Spinal cord (tissue), 9 donors: ENCODE measurements at regions not wholly inside any gene's neighbourhood (a gene's known extent, or its start where the extent isn't known, plus 50 kb on each side); places are given as distances from the start of the nearest gene placed in this dataset.
"Not testable (repeated sequence)": the region's sequence is repeated elsewhere in the genome, so short reads cannot be mapped to it uniquely, and the experiment has no call there.

Experiments
- DNase-seq, 6 donors: peaks; one replicate each; pipeline versions ENCODE4 v3.0.0 to v3.0.0-alpha.2; 2013 to 2015; ENCODE audit warnings: low spot score in 6 of 6, low read depth in 4 of 6
- H3K27ac ChIP-seq: one replicate; pipeline ENCODE4 v1.5.1; 2013; ENCODE audit warnings: low read depth, low read length, control low read depth
- H3K27me3 ChIP-seq: one replicate; pipeline ENCODE4 v1.6.1; 2013; ENCODE audit warnings: low read length; ENCODE audit not compliant: control insufficient read depth, insufficient read depth
- H3K36me3 ChIP-seq: one replicate; pipeline ENCODE4 v1.6.1; 2013; ENCODE audit warnings: low read length; ENCODE audit not compliant: control insufficient read depth, insufficient read depth
- H3K4me1 ChIP-seq: one replicate; pipeline ENCODE4 v1.6.1; 2013; ENCODE audit warnings: low read length; ENCODE audit not compliant: control insufficient read depth, insufficient read depth
- H3K4me3 ChIP-seq: one replicate; pipeline ENCODE4 v1.5.1; 2013; ENCODE audit warnings: low read depth, low read length, control low read depth
- H3K9me3 ChIP-seq: one replicate; pipeline ENCODE4 v1.6.1; 2013; ENCODE audit warnings: low read length; ENCODE audit not compliant: control insufficient read depth, insufficient read depth
- WGBS: methylation state at CpG from one replicate; pipeline ENCODE4 v1.1.5; 2013; ENCODE audit warnings: missing lambda C conversion rate; ENCODE audit not compliant: insufficient coverage; 5-methylcytosine and 5-hydroxymethylcytosine counted together
- donor health status: healthy.

DNA sequence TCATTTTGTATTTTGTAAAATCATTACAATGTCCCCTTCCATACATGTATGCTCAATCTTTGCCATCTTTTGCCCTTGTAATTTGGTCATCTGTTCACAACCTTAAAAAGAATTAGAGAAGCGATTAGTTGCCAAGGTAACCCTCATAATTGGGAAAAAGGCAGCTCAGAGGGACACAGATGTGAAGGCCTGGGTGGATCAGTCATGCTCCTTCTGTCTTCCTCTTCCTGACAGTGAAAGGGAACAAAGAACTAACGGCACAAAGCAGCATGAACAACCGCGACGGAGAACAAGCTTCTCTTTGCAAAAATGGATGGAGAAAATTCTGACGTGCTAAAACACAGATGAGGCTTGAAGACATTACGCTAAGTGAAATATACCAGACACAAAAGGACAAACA lies 78.7 kb upstream of the COG2 start:
- no peak overlapping the region for H3K27ac ChIP-seq
- H3K4me3 ChIP-seq: no peak overlapping the region
- no peaks in the 10 kb centered on the region for H3K36me3 ChIP-seq
- no peaks in the 10 kb centered on the region for H3K27me3 ChIP-seq
- H3K9me3 ChIP-seq: no peaks in the 10 kb centered on the region
- DNase-seq: peak in 2 of 6 donors; percentile 38 to 91
- H3K4me1 ChIP-seq: peaks cover 4% of the 10 kb centered on the region
- WGBS: 17% methylated on average over 1 of the region's 7 CpGs

- no peaks in the 10 kb centered on the region for H3K4me1 ChIP-seq
- H3K27ac ChIP-seq: no peak overlapping the region
- H3K27me3 ChIP-seq: no peaks in the 10 kb centered on the region
- H3K4me3 ChIP-seq: no peak overlapping the region
- H3K9me3 ChIP-seq: no peaks in the 10 kb centered on the region
- DNase-seq: peak in 1 of 6 donors; percentile 29
- H3K36me3 ChIP-seq: no peaks in the 10 kb centered on the region
- 69% methylated on average over 3 of the region's 4 CpGs for WGBS
These were observed 80.7 kb upstream of the COG2 start for GRCh38 chr1:230561570-230561969.

GRCh38 chr1:230558324-230558723 lies 84.0 kb upstream of the COG2 start:
- H3K36me3 ChIP-seq: no peaks in the 10 kb centered on the region
- H3K4me1 ChIP-seq: no peaks in the 10 kb centered on the region
- H3K4me3 ChIP-seq: no peak overlapping the region
- H3K27ac ChIP-seq: no peak overlapping the region
- WGBS: 88% methylated on average over 5 of the region's 5 CpGs
- DNase-seq: no peak
- H3K27me3 ChIP-seq: no peaks in the 10 kb centered on the region
- no peaks in the 10 kb centered on the region for H3K9me3 ChIP-seq

DNA sequence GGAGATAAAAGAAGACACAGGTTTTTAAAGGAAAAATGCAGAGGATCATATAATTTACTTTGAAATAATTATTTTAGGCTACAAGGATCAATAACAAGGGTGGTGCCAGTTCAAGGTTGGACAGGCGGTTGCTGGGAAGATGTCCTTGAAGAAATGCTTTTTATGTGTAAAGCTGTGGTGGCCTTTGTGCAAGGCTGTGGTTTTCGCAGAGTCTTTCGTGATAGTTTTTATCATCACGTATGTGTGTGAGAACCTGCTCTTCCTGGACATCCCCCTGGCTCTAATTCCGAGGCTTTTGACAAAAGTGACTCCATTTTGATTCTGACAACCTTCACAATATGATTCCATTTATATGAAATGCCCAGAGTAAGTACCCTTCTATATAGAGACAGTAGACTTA lies 85.8 kb upstream of the COG2 start:
- no peak for DNase-seq
- 100% methylated on average over 2 of the region's 5 CpGs for WGBS
- no peak overlapping the region for H3K4me3 ChIP-seq
- no peak overlapping the region for H3K27ac ChIP-seq
- no peaks in the 10 kb centered on the region for H3K27me3 ChIP-seq
- no peaks in the 10 kb centered on the region for H3K36me3 ChIP-seq
- no peaks in the 10 kb centered on the region for H3K4me1 ChIP-seq
- H3K9me3 ChIP-seq: no peaks in the 10 kb centered on the region

- no peak overlapping the region for H3K27ac ChIP-seq
- no peaks in the 10 kb centered on the region for H3K4me1 ChIP-seq
- no peaks in the 10 kb centered on the region for H3K36me3 ChIP-seq
- no peak for DNase-seq
- no peak overlapping the region for H3K4me3 ChIP-seq
- WGBS: no CpG with 5 or more reads among the region's 1 CpG
- H3K9me3 ChIP-seq: no peaks in the 10 kb centered on the region
- H3K27me3 ChIP-seq: no peaks in the 10 kb centered on the region
These were observed 86.5 kb upstream of the COG2 start for GRCh38 chr1:230555814-230556213.

DNA sequence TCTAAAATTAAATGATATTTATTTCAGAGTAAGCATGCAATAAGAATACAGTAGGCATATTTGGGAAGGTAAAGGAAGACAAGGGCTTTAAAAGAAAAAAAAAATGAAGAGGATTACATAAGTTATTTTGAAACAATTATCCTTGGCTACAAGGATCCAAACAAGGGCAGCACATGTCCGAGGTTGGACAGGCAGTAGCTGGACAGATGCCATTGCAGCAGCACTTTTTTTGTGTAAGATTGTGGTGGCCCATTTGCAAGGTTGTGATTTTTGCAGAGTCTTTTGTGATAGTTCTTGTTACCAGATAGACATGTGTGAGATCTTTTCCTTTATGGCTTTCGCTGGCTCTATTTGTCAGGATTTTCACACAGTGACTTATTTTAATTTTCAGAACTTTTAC lies 89.4 kb upstream of the COG2 start:
- 40% methylated on average over 1 of the region's 2 CpGs for WGBS

GRCh38 chr1:230550945-230551344 lies 91.3 kb upstream of the COG2 start:
- no CpG with 5 or more reads among the region's 3 CpGs for WGBS
- H3K4me3 ChIP-seq, DNase-seq, H3K4me1 ChIP-seq, H3K9me3 ChIP-seq, H3K27ac ChIP-seq, H3K36me3 ChIP-seq, H3K27me3 ChIP-seq: not testable (repeated sequence)

More for the DNA sequence above, 89.4 kb upstream of the COG2 start:
- no peak for DNase-seq
- no peaks in the 10 kb centered on the region for H3K9me3 ChIP-seq
- no peaks in the 10 kb centered on the region for H3K36me3 ChIP-seq
- peaks cover 9% of the 10 kb centered on the region for H3K4me1 ChIP-seq
- no peak overlapping the region for H3K4me3 ChIP-seq
- no peaks in the 10 kb centered on the region for H3K27me3 ChIP-seq
- no peak overlapping the region for H3K27ac ChIP-seq

- WGBS: no CpG with 5 or more reads among the region's 1 CpG
- Histone ChIP-seq H3K36me3 (no peaks in the 10 kb centered on the region), H3K27ac (no peak overlapping the region), H3K4me1 (peaks cover 9% of the 10 kb centered on the region), H3K27me3 (no peaks in the 10 kb centered on the region), H3K4me3 (no peak overlapping the region), H3K9me3 (no peaks in the 10 kb centered on the region)
- DNase-seq: no peak
These were observed 91.9 kb upstream of the COG2 start for GRCh38 chr1:230550428-230550827.

DNA sequence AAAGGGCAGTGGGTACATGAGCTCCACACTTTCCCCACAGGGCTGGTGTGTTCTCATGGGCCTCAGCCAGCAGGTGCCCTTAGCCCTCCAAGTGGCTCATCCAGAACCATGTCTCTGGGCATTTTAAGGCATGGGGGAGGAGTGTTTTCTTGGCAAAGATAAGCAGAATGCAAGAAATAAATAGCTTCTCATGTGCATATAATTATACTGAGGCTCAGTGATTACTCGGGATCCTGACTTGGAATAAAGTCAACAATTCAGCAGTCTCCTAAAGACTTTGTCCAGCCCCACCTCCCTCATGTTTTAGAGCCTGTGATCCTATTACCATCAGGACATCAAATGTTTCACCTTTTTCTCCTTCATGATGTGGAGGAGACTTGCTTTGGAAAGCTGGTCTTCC lies 92.7 kb upstream of the COG2 start:
- H3K4me3 ChIP-seq: no peak overlapping the region
- no peak overlapping the region for H3K27ac ChIP-seq
- DNase-seq: peak in 1 of 6 donors; percentile 20
- no peaks in the 10 kb centered on the region for H3K27me3 ChIP-seq
- no CpG with 5 or more reads among the region's 1 CpG for WGBS
- no peaks in the 10 kb centered on the region for H3K9me3 ChIP-seq
- H3K4me1 ChIP-seq: peaks cover 9% of the 10 kb centered on the region
- no peaks in the 10 kb centered on the region for H3K36me3 ChIP-seq

DNA sequence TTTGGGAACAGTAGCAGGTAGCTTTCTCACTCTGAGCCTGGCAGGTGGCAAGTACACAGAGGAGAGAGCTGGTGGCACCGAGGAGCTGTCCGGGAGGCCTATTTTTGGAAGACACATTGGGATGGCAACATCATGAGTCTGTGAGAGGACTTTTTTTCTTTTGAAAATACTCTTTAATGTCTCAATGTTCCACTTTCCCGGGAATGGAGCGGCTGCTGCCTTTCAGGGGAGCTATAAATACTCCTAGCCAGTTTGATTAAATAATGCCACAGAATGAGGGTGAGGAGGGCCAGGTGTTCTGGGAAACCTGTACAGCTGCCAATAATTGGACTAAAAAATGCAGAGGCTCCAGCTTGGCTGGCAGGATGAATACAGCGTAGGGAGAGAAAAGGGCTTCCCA lies 93.3 kb upstream of the COG2 start:
- Histone ChIP-seq H3K4me3 (no peak overlapping the region), H3K27ac (no peak overlapping the region), H3K27me3 (no peaks in the 10 kb centered on the region), H3K9me3 (no peaks in the 10 kb centered on the region), H3K36me3 (no peaks in the 10 kb centered on the region), H3K4me1 (peaks cover 9% of the 10 kb centered on the region)
- DNase-seq: peak in 2 of 6 donors; percentile 35 to 76
- WGBS: 43% methylated on average over 3 of the region's 5 CpGs
